Stimulated activated CD8-positive, alpha-beta memory T cell treated with anti-CD3 and anti-CD28 coated beads, Interleukin-15, amount 100 ng/mL, for 48 hours (primary cell): ENCODE measurements at regions not wholly inside any gene's neighbourhood (a gene's known extent, or its start where the extent isn't known, plus 50 kb on each side); places are given as distances from the start of the nearest gene placed in this dataset.
"Not testable (repeated sequence)": the region's sequence is repeated elsewhere in the genome, so short reads cannot be mapped to it uniquely, and the experiment has no call there.

ENCODE experiments used
- DNase-seq, 2 donors: peaks; one replicate each; pipeline ENCODE4 v3.0.0-alpha.2; 2020; ENCODE audit warnings: low read depth in 2 of 2

DNA sequence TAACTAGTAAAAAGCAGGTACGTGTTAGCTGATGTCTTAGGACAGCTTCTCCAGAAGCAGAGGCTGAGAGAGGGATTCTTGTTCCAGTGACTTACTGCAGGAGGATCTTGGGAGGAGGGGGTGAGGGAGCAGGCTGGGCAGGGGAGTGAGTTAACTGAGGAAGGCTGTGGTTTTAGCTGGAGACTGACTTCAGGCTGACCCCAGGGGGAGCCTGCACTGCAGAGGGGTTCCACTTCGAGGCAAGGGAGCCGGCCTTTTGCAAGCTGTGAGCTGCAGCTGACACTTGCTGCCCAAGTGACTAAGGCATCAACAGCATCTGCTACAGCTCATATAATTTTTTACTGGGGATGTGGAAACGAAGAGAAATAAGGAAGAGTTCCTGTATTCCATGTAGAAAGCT lies 50.4 kb upstream of the SOD1 start:
- DNase-seq = no peak

DNA sequence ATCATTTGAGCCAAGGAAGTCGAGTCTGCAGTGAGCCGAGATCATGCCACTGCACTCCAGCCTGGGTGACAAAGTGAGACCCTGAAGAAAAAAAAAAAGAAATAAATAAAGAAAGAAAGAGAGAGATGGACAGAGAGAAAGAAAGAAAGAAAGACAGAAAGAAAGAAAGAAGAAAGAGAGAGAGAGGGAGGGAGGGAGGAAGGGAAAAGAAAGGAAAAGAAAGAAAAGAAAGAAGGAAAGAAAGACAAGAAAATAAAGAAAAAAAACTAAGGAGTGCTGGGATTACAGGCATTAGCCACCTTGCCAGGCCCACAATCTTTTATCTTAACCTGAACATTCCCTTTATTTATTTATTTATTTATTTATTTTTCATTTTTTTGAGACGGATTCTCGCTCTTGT lies 51.7 kb upstream of the SOD1 start:
- no peak for DNase-seq

DNA sequence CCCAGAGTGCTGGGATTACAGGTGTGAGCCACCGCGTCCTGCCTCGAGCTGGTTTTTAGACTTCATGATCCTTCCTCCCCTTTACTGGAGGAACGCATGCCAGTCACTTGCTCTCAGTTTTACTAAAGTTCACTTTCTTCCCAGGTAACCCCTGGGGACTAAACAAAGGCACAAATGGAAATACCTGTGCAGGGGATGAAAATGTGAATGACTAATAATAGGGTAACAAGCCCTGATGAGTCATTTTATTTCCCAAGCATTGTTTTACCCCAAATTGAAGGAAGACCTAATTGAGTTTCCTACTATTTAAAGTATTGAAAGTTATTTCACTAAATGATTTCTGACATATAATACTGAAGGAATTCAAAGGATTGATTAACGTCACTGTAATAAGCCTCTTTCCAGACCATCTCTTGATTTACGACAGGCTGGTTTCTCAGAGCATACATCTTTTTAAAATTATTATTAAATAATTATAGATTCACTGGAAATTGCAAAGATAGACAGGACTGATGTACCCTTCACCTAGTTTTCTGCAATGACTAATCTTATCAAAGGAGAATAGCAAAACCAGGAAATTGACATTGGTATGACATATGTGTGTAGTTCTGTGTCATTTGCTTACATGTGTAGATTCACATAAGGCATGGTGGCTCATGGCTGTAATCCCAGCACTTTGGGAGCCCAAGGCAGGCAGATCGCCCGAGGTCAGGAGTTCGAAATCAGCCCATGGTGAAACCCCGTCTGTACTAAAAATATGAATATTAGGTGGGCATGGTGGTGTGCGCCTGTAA lies 53.2 kb upstream of the SOD1 start:
- DNase-seq = no peak

DNA sequence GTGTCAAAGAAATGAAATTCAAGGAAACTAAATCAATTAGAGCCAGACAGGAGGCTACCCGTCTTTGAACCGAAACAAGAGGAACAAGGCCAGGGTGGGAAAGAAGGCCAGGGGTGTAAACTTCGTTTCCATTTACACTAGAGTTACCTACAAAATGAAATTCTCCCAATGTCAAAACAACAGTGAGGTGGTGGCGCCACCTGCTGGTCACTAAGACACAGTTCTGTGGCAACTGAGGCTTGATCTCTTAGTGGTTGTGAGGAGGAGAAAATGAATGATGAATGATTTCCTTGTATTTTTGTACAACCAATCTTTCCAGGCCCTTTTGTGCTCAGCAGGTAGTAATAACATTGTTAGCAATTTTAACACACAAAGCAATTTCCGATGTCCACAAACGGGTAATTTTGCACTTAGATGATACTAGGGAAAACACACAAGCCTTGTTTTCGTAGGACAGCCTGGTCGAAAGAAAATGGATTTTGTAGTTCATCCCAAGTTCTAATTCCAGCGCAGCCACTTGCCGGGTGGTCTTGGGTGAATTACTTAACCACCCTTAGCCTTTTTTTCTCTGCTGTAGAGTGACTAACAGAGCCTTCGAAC lies 54.8 kb upstream of the SOD1 start:
- peak; percentile 28 to 36 for DNase-seq

DNA sequence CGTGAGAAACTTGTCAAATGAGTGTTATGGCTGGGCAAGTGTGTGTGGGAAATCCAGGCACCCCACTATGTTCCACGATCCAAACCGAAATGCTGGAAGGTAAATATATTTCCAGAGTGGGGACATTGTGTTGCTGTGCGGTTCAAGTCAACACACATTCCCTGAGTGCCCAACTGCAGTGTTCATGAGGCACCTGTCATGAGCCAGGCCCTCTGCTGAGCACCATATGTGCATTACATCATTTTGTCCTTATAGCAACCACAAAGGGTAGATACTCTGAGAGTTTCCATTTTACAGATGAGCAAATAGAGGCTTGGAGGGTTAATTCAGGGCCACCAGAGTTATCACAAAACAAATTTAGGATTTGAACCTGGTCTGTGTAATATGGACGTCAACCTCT lies 59.9 kb upstream of the SOD1 start:
- DNase-seq = no peak

DNA sequence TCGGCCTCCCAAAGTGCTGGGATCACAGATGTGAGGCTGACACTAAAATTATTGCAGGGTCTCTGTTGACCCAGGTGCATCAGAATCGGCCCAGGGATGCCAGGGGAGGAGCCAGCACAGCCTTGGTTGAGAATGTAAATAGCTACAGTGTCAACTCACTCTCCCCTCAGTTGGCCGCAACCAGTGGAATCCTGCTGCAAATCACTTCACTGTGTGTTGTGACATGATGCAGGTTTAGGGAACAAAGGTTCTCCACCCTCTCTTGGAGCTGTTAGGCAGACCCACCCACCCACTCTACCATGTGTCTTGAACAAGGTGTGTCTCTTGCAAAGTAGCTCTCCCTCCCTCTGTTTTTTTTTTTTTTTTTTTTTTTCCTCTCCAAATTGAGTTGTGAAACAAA lies 60.5 kb upstream of the SOD1 start:
- no peak for DNase-seq

DNA sequence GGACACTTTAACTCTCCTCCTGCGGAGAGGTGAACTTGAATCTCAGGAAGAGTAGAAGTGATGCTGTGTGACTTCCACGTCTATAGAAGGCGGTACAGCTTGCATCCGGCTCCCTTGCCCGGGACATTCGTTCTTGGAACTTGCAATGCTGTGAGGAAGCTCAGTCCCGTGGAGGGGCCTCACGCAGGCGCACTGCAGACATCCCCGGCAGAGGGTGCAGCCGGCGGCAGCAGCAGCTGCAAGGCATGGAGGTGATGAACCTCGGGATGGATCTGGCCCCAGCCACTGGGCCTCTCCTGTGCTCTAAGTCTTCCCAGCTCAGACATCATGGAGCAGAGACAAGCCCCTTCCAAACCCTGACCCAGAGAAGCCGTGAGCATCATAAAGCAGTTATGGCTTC lies 61.8 kb upstream of the SOD1 start:
- no peak for DNase-seq

DNA sequence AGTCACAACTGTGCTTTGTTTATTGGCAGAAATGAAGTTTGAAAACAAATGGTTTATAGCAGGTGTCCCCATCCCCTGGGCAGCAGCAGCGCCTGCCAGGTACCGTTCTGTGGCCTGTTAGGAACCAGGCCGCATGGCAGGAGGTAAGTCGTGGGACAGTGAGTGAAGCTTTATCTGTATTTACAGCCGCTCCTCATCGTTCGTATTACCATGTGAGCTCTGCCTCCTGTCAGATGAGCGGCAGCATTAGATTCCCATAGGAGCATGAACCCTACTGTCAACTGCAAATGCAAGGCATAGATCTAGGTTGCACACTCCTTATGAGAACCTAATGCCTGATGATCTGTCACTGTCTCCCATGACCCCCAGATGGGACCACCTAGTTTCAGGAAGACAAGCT lies 63.4 kb upstream of the SOD1 start:
- DNase-seq = no peak

DNA sequence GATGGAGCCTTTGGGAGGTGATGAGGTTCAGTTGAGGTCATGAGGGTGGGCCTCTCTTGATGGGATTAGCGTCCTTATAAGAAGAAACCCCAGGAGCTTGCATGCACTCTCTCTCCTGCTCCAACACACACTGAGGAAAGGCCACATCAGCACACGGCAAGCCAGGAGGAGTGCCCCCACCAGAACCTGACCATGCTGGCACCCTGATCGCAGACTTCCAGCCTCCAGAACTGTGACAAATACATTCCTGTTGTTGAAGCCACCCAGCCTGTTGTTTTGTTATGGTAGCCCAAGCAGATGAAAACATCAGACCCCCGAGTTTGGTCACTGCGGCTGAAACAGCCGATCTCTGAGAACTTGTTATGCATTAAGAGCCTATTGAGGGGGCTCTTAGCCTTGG lies 64.8 kb upstream of the SOD1 start:
- DNase-seq = no peak

DNA sequence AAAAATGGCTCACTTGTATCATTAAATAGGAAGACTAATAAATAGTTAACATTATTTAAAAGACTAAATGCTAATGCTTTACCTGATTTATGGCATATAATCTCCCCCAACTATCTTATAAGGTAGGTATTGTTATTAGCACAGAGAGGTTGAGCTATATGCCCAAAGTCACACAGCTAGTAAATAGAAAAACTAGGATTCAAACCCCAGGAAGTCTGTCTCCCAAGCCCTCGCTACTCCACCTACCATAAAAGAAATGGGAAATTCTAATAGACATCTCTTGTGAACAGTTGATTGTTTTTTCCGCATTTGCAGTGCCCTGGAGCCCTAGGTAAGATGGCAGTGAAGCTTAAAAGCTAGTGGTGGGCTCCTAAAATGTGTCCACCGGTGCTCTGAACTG lies 65.2 kb upstream of the SOD1 start:
- DNase-seq = no peak

DNA sequence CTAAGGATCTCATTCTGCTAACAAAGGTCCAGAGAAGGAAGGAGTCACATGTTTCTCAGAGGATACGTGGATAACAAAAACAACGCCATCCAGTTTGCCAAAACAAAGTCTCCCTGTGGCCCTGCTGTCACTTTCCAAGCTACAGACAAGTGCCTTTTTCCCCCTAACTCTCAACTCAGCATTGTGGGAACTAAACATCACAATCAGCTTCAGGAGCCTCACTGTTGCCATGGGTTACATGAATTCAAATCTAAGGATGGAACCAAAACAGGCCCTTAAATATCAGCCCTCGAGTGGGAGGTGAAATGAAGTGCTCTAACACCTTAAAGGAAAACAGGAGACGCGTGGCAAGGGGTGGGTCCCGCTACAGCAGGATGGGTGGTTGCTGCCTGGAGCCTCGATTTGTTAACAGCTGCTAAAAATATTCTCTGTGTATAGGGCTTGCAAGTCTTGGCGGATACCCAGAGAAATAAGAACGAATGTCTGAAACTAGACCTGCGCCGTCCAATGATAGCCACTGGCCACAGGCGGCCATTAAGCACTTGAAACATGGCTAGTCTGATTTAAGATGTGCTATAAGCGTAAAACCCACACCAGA lies 66.4 kb upstream of the SOD1 start:
- DNase-seq = no peak

DNA sequence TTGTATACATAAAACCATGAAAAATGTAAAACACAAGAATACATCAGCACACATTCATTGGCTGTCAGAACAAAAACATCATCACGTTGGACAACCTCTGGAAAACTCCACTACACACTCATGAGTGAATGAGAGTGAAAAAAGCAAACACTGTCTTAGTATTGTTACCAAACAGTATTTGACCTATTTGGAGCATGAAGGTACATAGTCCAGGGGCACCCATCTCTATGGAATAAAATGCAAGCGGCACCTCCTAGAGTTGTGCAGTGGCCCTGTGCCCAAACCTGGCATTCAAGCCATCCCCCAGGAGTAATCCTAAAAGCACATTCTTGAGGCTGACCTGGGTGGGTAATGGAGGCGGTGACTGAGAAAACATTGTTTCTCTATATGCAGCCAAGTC lies 67.0 kb upstream of the SOD1 start:
- DNase-seq = no peak

DNA sequence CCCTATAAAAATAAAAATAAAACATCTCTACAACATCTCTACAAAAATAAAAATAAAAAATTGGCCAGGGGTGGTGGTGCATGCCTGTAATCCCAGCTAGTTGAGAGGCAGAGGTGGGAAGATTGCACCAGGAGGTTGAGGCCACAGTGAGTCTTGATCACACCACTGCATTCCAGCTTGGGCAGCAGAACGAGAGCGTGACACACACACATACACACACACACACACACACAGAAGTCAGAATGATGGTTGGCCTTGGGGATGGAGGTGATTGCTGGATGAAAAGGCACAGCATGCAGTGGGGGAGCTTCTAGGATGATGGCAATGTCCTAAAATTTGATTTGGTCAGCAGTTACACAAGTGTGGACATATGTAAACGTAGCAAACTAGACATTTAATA lies 69.7 kb upstream of the SOD1 start:
- no peak for DNase-seq

DNA sequence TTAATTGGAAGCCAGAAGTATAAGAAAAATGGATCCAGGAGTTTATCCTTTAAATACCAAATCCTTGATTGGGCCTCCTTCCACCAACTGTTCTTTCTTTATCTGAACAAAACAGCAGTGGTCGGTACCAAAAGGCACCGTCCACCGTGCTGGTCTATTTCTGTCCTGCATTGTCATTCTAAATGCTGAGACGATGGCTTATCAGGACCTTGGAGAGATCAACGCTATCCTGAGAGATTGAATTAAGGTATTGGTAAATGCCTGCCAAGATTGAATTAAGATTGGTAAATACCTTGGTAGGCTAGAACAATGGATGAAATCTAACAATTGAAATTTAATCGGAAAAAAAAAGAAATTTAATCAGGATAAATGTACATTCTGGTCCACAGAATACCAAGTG lies 73.4 kb upstream of the SOD1 start:
- DNase-seq = no peak

DNA sequence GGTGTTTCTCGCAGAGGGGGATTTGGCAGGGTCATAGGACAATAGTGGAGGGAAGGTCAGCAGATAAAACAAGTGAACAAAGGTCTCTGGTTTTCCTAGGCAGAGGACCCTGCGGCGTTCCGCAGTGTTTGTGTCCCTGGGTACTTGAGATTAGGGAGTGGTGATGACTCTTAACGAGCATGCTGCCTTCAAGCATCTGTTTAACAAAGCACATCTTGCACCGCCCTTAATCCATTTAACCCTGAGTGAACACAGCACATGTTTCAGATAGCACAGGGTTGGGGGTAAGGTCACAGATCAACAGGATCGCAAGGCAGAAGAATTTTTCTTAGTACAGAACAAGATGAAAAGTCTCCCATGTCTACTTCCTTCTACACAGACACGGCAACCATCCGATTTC lies 75.6 kb upstream of the SOD1 start:
- not testable (repeated sequence) for DNase-seq

DNA sequence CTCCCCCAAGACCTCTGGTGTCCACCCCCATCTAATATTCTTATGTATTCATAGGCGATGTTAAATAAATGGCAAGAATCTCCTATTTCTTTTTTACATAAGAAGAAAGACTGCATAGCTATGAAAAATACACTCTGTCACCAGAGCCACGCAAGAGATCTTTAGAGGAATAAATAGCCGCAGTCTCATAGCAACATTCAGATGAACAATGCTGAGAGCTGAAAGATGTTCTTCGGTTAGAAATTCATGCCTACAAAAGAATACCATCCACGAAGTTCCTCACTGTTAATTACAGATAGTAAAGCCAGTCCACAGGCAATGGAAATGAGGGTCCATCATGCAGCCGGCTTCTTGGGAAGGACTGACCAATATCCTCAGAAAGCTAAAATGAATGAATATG lies 76.0 kb upstream of the SOD1 start:
- DNase-seq = no peak

DNA sequence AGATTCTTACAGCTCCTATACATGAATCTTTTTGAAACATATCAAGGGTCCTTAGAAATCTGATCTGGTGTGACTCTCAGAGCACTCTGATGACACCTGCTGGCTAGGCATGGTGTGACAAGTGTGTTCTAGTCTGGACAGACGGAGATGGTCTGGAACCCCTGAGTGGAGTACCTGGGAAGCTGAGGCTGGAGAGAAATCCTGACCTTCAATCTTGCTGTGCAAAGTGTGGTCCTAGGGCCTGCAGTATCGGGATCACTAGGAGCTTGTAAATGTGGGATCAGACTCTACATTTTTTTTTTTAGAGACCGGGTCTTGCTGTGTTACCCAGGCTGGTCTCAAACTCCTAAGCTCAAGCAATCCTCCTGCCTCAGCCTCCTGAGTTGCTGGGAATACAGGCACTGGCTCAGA lies 78.6 kb upstream of the SOD1 start:
- DNase-seq = peak; percentile 32 to 43

DNA sequence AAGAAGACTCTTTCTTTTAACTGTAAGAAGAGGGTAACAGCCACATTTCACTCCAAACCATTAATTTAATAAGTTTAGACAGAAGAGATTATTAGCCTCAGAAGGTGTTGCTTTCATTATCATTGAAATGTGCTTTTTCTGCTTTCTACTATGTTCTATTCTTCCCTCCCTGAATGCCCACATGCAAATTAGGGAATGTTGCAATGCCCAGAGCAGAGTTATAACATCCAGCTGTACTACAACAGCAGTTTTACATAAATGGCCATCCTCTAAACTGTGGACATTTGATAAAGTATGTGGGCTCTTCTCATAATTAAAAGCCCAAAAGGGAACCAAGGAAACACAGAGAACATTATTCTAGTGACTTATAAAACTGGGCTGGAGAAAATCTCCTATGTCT lies 82.2 kb upstream of the SOD1 start:
- no peak for DNase-seq

DNA sequence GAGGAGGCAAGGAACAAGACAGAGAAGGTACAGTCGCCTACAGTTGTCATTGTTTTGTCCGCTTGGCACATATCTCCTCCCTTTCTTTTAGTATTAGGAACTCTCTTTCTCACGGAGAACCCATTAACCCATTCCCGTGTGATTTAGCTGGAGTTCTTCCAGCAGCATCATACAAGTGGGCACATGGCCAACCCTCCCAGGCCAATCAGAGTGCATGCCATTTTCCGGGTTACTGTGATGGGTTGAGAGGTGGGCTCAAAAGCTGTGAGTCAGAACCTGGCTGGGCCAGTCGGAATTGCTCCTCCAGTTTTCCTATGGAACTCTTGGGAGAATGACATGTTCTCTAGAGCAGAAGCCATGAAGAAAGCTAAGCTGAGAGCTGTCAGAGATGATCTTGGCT lies 83.1 kb upstream of the SOD1 start:
- DNase-seq = no peak

DNA sequence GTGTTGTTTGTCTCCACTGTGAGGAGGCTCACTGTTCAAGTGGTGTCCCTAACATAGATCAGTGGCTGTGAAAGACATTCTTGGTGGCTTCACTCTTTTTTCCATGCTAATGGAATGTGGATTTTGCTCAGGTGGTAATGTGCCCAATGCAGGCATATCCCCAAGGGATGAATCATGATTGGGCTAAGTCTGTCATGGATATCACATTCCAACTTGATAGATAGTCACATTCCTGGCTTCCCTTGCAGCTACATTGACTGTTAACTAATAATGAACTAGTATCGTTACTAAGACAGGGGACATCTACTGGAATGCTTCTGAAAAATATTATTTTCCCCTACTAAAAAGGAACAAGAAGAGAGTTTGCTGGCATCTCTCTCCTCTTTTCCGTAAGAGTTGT lies 86.3 kb upstream of the SOD1 start:
- DNase-seq = no peak

DNA sequence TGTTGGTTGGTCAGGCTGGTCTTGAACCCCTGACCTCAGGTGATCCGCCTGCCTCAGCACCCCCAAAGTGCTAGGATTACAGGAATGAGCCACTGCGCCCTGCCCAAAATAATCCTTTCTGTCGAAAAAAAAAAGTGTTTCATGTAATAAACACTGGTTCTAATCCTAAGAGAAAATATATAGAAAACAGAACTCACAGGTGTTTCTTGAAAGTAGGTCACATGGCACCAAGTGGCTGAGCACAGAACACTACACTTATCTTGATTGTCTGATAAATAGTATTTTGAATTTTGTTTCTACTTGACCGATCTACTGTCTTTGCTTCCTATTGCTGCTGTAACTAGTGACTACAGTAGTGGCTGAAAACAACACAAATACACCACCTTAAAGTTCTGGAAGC lies 87.6 kb upstream of the SOD1 start:
- no peak for DNase-seq

DNA sequence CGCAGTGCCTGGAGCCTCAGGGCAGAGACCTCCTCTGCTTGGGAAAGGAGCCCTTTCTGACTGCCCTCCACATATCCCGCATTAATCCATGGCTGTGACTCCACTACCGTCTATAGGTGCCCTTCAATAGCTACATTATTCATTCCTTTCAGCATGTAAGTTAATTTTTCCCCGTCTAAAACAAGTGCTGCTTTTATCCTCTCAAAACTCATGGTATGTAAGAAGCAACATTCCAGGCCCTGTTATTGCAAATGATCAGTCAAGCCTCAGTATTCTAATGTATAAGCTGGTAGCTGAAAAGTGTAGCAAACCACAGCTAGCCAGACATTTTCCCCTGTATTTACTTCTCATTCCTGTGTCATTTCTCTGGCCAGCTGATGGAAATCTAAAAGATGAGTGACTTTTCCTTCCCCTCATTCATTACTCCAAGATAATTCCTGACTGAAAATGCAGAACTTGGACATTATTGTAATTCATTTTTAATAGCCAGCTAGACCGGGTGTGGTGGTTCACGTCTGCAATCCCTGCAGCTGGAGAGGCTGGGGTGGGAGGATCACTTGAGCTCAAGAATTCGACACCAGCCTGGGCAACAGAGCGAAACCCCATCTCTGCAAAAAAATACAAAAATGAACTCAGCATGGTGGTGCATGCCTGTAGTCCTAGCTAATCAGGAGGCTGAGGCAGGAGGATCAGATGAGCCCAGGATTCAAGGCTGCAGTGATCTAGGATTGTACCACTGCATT lies 88.5 kb upstream of the SOD1 start:
- no peak for DNase-seq

DNA sequence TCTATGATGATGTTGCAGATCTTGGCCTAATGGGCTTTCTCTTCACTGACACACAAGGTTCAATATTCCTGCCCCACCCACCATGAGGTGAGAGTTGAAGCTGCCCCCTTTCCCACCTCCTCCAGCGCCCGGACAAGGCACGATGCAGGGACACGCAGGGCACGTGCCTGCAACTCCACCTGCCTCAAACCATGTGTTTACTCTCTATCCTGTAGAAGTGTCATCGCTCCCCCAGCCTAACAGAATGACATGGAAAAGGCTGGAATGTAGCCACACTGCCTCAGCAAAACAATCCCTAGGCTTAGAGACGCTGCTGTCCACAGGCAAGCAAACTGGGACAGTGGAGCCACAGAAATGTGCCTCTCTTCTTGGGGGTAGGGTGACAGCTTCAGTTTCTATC lies 92.9 kb upstream of the SOD1 start:
- no peak for DNase-seq
